NT2/D1 (cell line): ENCODE measurements at regions not wholly inside any gene's neighbourhood (a gene's known extent, or its start where the extent isn't known, plus 50 kb on each side); places are given as distances from the start of the nearest gene placed in this dataset.

Experiments
- DNase-seq: peaks from one replicate; pipeline ENCODE4 v3.0.0-alpha.2; 2011; ENCODE audit warnings: low read depth, low spot score
- H3K27me3 ChIP-seq: 2 replicates; pipeline ENCODE4 v1.6.0; 2011; ENCODE audit warnings: mild to moderate bottlenecking; ENCODE audit not compliant: insufficient read length, insufficient read depth
- H3K36me3 ChIP-seq: 2 replicates; pipeline ENCODE4 v1.6.1; 2011; ENCODE audit warnings: mild to moderate bottlenecking, low read length, mixed read lengths; ENCODE audit not compliant: insufficient read depth, insufficient read length
- H3K4me1 ChIP-seq: 2 replicates; pipeline ENCODE4 v1.5.1; 2011; ENCODE audit not compliant: insufficient read depth, insufficient read length
- H3K4me3 ChIP-seq: 2 replicates; pipeline ENCODE4 v1.5.1; 2011; ENCODE audit warnings: low read depth; ENCODE audit not compliant: insufficient read length
- H3K9ac ChIP-seq: 2 replicates; pipeline ENCODE4 v1.6.0; 2011; ENCODE audit warnings: low read depth; ENCODE audit not compliant: insufficient read length
- H3K9me3 ChIP-seq: 2 replicates; pipeline ENCODE4 v1.5.1; 2011; ENCODE audit warnings: mild to moderate bottlenecking, low read length; ENCODE audit not compliant: insufficient read depth
- SUZ12 ChIP-seq: IDR thresholded peaks from 2 replicates; pipeline ENCODE4 v1.6.1; 2011; ENCODE audit not compliant: insufficient read length, insufficient read depth; ENCODE audit errors: extremely low read depth
- YY1 ChIP-seq: IDR thresholded peaks from 2 replicates; pipeline ENCODE4 v1.6.1; 2011; ENCODE audit not compliant: insufficient read length, insufficient read depth
- ZNF274 ChIP-seq: IDR thresholded peaks from 2 replicates; pipeline ENCODE4 v1.6.1; 2011; ENCODE audit warnings: mild to moderate bottlenecking, low read depth, low read length

GRCh38 chr12:13595536-13596443 is 385.6 kb downstream of the GRIN2B start:
- Histone ChIP-seq H3K4me3 (no peak overlapping the region), H3K9me3 (peaks cover 15% of the 10 kb centered on the region; the same call in 1 of the 2 replicates), H3K4me1 (peaks cover 4% of the 10 kb centered on the region), H3K9ac (no peak overlapping the region), H3K27me3 (no peaks in the 10 kb centered on the region), H3K36me3 (no peaks in the 10 kb centered on the region)
- peak; percentile 70 for DNase-seq
- no peak for TF ChIP-seq SUZ12
- no peak for TF ChIP-seq ZNF274
- no peak for TF ChIP-seq YY1

- TF ChIP-seq ZNF274 = no peak
- no peak for TF ChIP-seq YY1
- no peak for TF ChIP-seq SUZ12
- no peak overlapping the region for H3K9ac ChIP-seq
Observed at GRCh38 chr12:13594731-13595514, 386.5 kb downstream of the GRIN2B start.

GRCh38 chr12:13592063-13592942 is 389.1 kb downstream of the GRIN2B start:
- H3K9me3 ChIP-seq = peaks cover 15% of the 10 kb centered on the region; the same call in 1 of the 2 replicates
- no peak overlapping the region for H3K9ac ChIP-seq
- H3K4me1 ChIP-seq = peaks cover 4% of the 10 kb centered on the region
- H3K27me3 ChIP-seq = no peaks in the 10 kb centered on the region
- no peaks in the 10 kb centered on the region for H3K36me3 ChIP-seq
- no peak overlapping the region for H3K4me3 ChIP-seq
- TF ChIP-seq ZNF274 = no peak
- TF ChIP-seq SUZ12 = no peak
- no peak for TF ChIP-seq YY1
- peak; percentile 71 for DNase-seq

More at GRCh38 chr12:13594731-13595514, 386.5 kb downstream of the GRIN2B start:
- Histone ChIP-seq H3K4me3 (no peak overlapping the region), H3K27me3 (no peaks in the 10 kb centered on the region), H3K4me1 (peaks cover 4% of the 10 kb centered on the region), H3K9me3 (peaks cover 15% of the 10 kb centered on the region; the same call in 1 of the 2 replicates), H3K36me3 (no peaks in the 10 kb centered on the region)
- no peak for DNase-seq

GRCh38 chr12:13591488-13591887 is 389.9 kb downstream of the GRIN2B start:
- Histone ChIP-seq H3K27me3 (no peaks in the 10 kb centered on the region), H3K4me3 (no peak overlapping the region), H3K36me3 (no peaks in the 10 kb centered on the region), H3K9me3 (peaks cover 15% of the 10 kb centered on the region; the same call in 1 of the 2 replicates), H3K9ac (no peak overlapping the region), H3K4me1 (peaks cover 4% of the 10 kb centered on the region)
- DNase-seq = no peak
- TF ChIP-seq YY1 = no peak
- no peak for TF ChIP-seq SUZ12
- no peak for TF ChIP-seq ZNF274

- Histone ChIP-seq H3K4me1 (peaks cover 4% of the 10 kb centered on the region), H3K9ac (no peak overlapping the region), H3K36me3 (no peaks in the 10 kb centered on the region), H3K4me3 (no peak overlapping the region), H3K9me3 (peaks cover 15% of the 10 kb centered on the region; the same call in 1 of the 2 replicates), H3K27me3 (no peaks in the 10 kb centered on the region)
- no peak for DNase-seq
- no peak for TF ChIP-seq SUZ12
- TF ChIP-seq YY1 = no peak
- no peak for TF ChIP-seq ZNF274
Observed at GRCh38 chr12:13591059-13591458, 390.3 kb downstream of the GRIN2B start.

- TF ChIP-seq ZNF274 (no peak), YY1 (no peak), SUZ12 (no peak)
- H3K9ac ChIP-seq = no peak overlapping the region
- no peaks in the 10 kb centered on the region for H3K36me3 ChIP-seq
- H3K4me1 ChIP-seq = peaks cover 4% of the 10 kb centered on the region
- H3K27me3 ChIP-seq = no peaks in the 10 kb centered on the region
- H3K4me3 ChIP-seq = no peak overlapping the region
- DNase-seq = no peak
- no peaks in the 10 kb centered on the region for H3K9me3 ChIP-seq
Observed at GRCh38 chr12:13588574-13588973, 392.0 kb downstream of the EMP1 start.
